HepG2 (cell line): ENCODE measurements at regions not wholly inside any gene's neighbourhood (a gene's known extent, or its start where the extent isn't known, plus 50 kb on each side); places are given as distances from the start of the nearest gene placed in this dataset.

ENCODE experiments used
- ATAC-seq: fragments of 200-7000 bp; cut with Tn5 transposase; 3 replicates; pipeline ENCODE4 v1.9.1; 2020; ENCODE audit warnings: mild to moderate bottlenecking, moderate library complexity
- BruUV-seq: library from RNA; stranded (reverse); fragments of 400-500 nt; replicated peaks from 2 replicates; lab custom pipeline; 2021; lab: Mats Ljungman, UMichigan
- CTCF ChIA-PET: fragments of 300-600 bp; formaldehyde crosslinking; extraction: SDS; loops from one replicate; lab custom pipeline; 2021; ENCODE audit warnings: low total read pairs, inconsistent platforms, low intra/inter-chr PET ratio; lab: Yijun Ruan, JAX
- POLR2A ChIA-PET: fragments of 350-600 bp; sonication (Branson Sonifier 250); formaldehyde crosslinking; loops from one replicate; lab custom pipeline; 2020; ENCODE audit warnings: antibody characterized with exemption, inconsistent platforms; lab: Yijun Ruan, JAX
- DNase-seq: peaks from one replicate; pipeline ENCODE4 v3.0.0-alpha.2; 2015; ENCODE audit warnings: low spot score
- FAIRE-seq: peaks from 3 replicates; lab custom pipeline; 2011; peaks lifted over from hg19 to GRCh38; lab: Jason Lieb, UNC
- H2AFZ ChIP-seq: one replicate; pipeline ENCODE4 v1.6.1; 2011; ENCODE audit warnings: low read length, inconsistent platforms
- H3K27ac ChIP-seq: fragments of 300-600 bp; 3 replicates; pipeline ENCODE4 v1.8.0; 2011; ENCODE audit warnings: mixed run types, mild to moderate bottlenecking, mixed read lengths, low read length, inconsistent platforms; ENCODE audit not compliant: insufficient read depth; ENCODE audit errors: extremely low read length
- H3K27me3 ChIP-seq, 2 experiments: fragments of 200-600 bp in 1 of 2; 2 replicates in 1 of 2; 3 replicates in 1 of 2; pipeline versions ENCODE4 v1.6.0 to v1.8.0; 2011; ENCODE audit warnings: low read length in 2 of 2, mild to moderate bottlenecking in 2 of 2, moderate library complexity in 2 of 2, inconsistent platforms in 1 of 2; ENCODE audit not compliant: insufficient read depth in 2 of 2, control insufficient read depth in 1 of 2
- H3K36me3 ChIP-seq, 2 experiments: fragments of 200-600 bp in 1 of 2; replicated peaks in 1 of 2; 2 replicates in 1 of 2; 3 replicates in 1 of 2; pipeline versions ENCODE4 v1.5.1 to v1.8.0; 2011; ENCODE audit warnings: low read length in 2 of 2, inconsistent platforms in 1 of 2; ENCODE audit not compliant: insufficient read depth in 2 of 2, control insufficient read depth in 1 of 2
- H3K4me1 ChIP-seq: 2 replicates; pipeline ENCODE4 v1.5.1; 2012; ENCODE audit warnings: low read length, inconsistent platforms; ENCODE audit not compliant: insufficient read depth
- H3K4me2 ChIP-seq: 2 replicates; pipeline ENCODE4 v1.6.0; 2011; ENCODE audit warnings: low read depth, low read length, inconsistent platforms
- H3K4me3 ChIP-seq, 3 experiments: fragments of 200-600 bp in 1 of 3; sonication (generic), shearing (Covaris generic) in 1 of 3; replicated peaks in 1 of 3; 2 replicates each; pipeline ENCODE4 v1.5.1; 2011 to 2016; ENCODE audit warnings: low read length in 3 of 3, inconsistent platforms in 2 of 3, low read depth in 2 of 3, mild to moderate bottlenecking in 2 of 3, control low read depth in 1 of 3, mixed read lengths in 1 of 3; ENCODE audit not compliant: insufficient read depth in 1 of 3
- H3K79me2 ChIP-seq: one replicate; pipeline ENCODE4 v1.6.1; 2011; ENCODE audit warnings: low read length, inconsistent platforms; ENCODE audit not compliant: insufficient read depth
- H3K9ac ChIP-seq: 2 replicates; pipeline ENCODE4 v1.6.0; 2011; ENCODE audit warnings: mild to moderate bottlenecking, low read depth, low read length, inconsistent platforms; ENCODE audit not compliant: insufficient read depth
- H3K9me3 ChIP-seq: 2 replicates; pipeline ENCODE4 v1.5.1; 2012; ENCODE audit warnings: mild to moderate bottlenecking, low read length
- H4K20me1 ChIP-seq: 2 replicates; pipeline ENCODE4 v1.6.0; 2011; ENCODE audit warnings: inconsistent platforms, mild to moderate bottlenecking, low read length, moderate library complexity; ENCODE audit not compliant: insufficient read depth
- DBP ChIP-seq: sonication (generic); formaldehyde crosslinking; IDR thresholded peaks from 2 replicates; pipeline ENCODE4 v1.4.0; 2020; ENCODE audit warnings: missing genetic modification reagents; ENCODE audit errors: not compliant biosample characterization
- EP300 ChIP-seq, 3 experiments: sonication (generic) in 1 of 3; formaldehyde crosslinking in 1 of 3; IDR thresholded peaks; 2 replicates each; pipeline versions ENCODE4 v1.5.1 to v1.6.1; 2011 to 2020; ENCODE audit warnings: low read depth in 2 of 3, low read length in 2 of 3, borderline replicate concordance in 1 of 3, improper control_type of control experiment in 1 of 3, mild to moderate bottlenecking in 1 of 3, missing genetic modification reagents in 1 of 3, moderate library complexity in 1 of 3
- IRF2 ChIP-seq: IDR thresholded peaks from 2 replicates; pipeline ENCODE4 v1.6.1; 2018; ENCODE audit warnings: missing genetic modification reagents, missing compliant biosample characterization
- LRRFIP1 ChIP-seq: sonication (generic); formaldehyde crosslinking; conservative IDR thresholded peaks from 2 replicates; pipeline ENCODE4 v1.4.0; 2020; ENCODE audit warnings: missing genetic modification reagents
- NFATC3 ChIP-seq: sonication (generic); formaldehyde crosslinking; IDR thresholded peaks from 2 replicates; pipeline ENCODE4 v1.5.1; 2020; ENCODE audit warnings: mild to moderate bottlenecking, missing genetic modification reagents
- PHF5A ChIP-seq: IDR thresholded peaks from one replicate; pipeline ENCODE4 v1.6.1; 2018; ENCODE audit warnings: low read depth, missing genetic modification reagents; ENCODE audit not compliant: unreplicated experiment
- ZBTB25 ChIP-seq: IDR thresholded peaks from 2 replicates; pipeline ENCODE4 v1.6.1; 2018; ENCODE audit warnings: missing genetic modification reagents
- ZXDC ChIP-seq: sonication (generic); formaldehyde crosslinking; IDR thresholded peaks from 2 replicates; pipeline ENCODE4 v1.5.0; 2020; ENCODE audit warnings: mild to moderate bottlenecking, missing genetic modification reagents
- WGBS: methylation state at CpG from one replicate; pipeline ENCODE4 v1.1.6; 2017; ENCODE audit warnings: low lambda C conversion rate; 5-methylcytosine and 5-hydroxymethylcytosine counted together
- in situ Hi-C: cut with HindIII; loops from 2 replicates; pipeline ENCODE4 v1.10.0; 2017; ENCODE audit warnings: low pct_unique_long_range_greater_than_20kb; ENCODE audit not compliant: extremely low pct_ligation_motif_present
- intact Hi-C: fragments of 100-400 bp; cut with micrococcal nuclease; formaldehyde crosslinking; loops from one replicate; pipeline ENCODE4 v1.10.0; 2022; ENCODE audit not compliant: unreplicated experiment

GRCh38 chr7:26510231-26510957 is 218.7 kb downstream of the SNX10 start:
- no peak overlapping the region for H3K4me2 ChIP-seq
- no peaks in the 10 kb centered on the region for H3K36me3 ChIP-seq
- WGBS, result 9% methylated on average over 5 of the region's 5 CpGs
- no peaks in the 10 kb centered on the region for H3K4me1 ChIP-seq
- intact Hi-C loops, result no loop called here
- ChIA-PET CTCF (no interaction called here), POLR2A (no interaction called here)
- no TSS peak for BruUV-seq
- no peak for TF ChIP-seq NFATC3 (CRISPR knock-in tag)
- no peak for TF ChIP-seq PHF5A (CRISPR knock-in tag)
- no peak for TF ChIP-seq LRRFIP1 (CRISPR knock-in tag)
- no peak for TF ChIP-seq ZXDC (CRISPR knock-in tag)
- no peak for TF ChIP-seq ZBTB25
- no peak for TF ChIP-seq DBP (CRISPR knock-in tag)
- no peak for TF ChIP-seq EP300 (IDR thresholded peaks at IDR 0.05; ENCODE audit: low read depth in 2 of 2, low read length in 2 of 2)
- no peak for TF ChIP-seq EP300 (CRISPR knock-in tag; IDR thresholded peaks at IDR 0.05; ENCODE audit: borderline replicate concordance)
- TF ChIP-seq IRF2 (CRISPR knock-in tag), result no peak
- DNase-seq (no peak), FAIRE-seq (no peak), ATAC-seq (no peak)
- no peaks in the 10 kb centered on the region for H3K9me3 ChIP-seq
- H3K27me3 ChIP-seq, result peaks cover 2 to 28% of the 10 kb centered on the region in 2 experiments; a peak in 4 of 5 replicates
- no peak overlapping the region for H3K9ac ChIP-seq
- H3K79me2 ChIP-seq, result no peaks in the 10 kb centered on the region
- no peaks in the 10 kb centered on the region for H4K20me1 ChIP-seq
- H2AFZ ChIP-seq, result no peak overlapping the region
- H3K4me3 ChIP-seq, result no peak overlapping the region
- H3K27ac ChIP-seq, result no peak overlapping the region
- in situ Hi-C loops, result loop anchor here (25.0 kb wide), 1 partner anchor 248 kb away; no protein-coding TSS in a partner anchor
